SK-N-SH (cell line): ENCODE measurements at regions not wholly inside any gene's neighbourhood (a gene's known extent, or its start where the extent isn't known, plus 50 kb on each side); places are given as distances from the start of the nearest gene placed in this dataset.

Experiments
- CTCF ChIA-PET: fragments of 300-600, 350-600 bp; formaldehyde crosslinking; extraction: SDS; loops from one replicate; lab custom pipeline; 2021; lab: Yijun Ruan, JAX
- POLR2A ChIA-PET: fragments of 350-600 bp; sonication (Branson Sonifier 250); formaldehyde crosslinking; extraction: SDS; loops from one replicate; lab custom pipeline; 2020; ENCODE audit warnings: antibody characterized with exemption, inconsistent platforms; lab: Yijun Ruan, JAX
- DNase-seq: peaks from one replicate; pipeline ENCODE4 v3.0.0; 2012
- H2AFZ ChIP-seq: fragments of 200-600 bp; sonication (generic); 2 replicates; pipeline ENCODE4 v1.8.1; 2016; ENCODE audit warnings: antibody characterized with exemption, mild to moderate bottlenecking, low read depth
- H3F3A ChIP-seq: fragments of 200-600 bp; sonication (generic); replicated peaks from 2 replicates; pipeline ENCODE3; 2016; ENCODE audit warnings: antibody characterized with exemption, mild to moderate bottlenecking; ENCODE audit not compliant: insufficient read depth
- H3K27ac ChIP-seq, 2 experiments: fragments of 200-500 bp in 1 of 2; fragments of 200-600 bp in 1 of 2; sonication (Bioruptor generic) in 1 of 2; sonication (generic), shearing (Covaris generic) in 1 of 2; 2 replicates each; pipeline versions ENCODE4 v1.5.1 to v1.6.1; 2014 to 2016; ENCODE audit warnings: low read depth in 2 of 2, inconsistent platforms in 1 of 2, low read length in 1 of 2, mild to moderate bottlenecking in 1 of 2, mixed read lengths in 1 of 2
- H3K27me3 ChIP-seq: fragments of 200-600 bp; sonication (generic), shearing (Covaris generic); 2 replicates; pipeline ENCODE4 v1.6.1; 2016; ENCODE audit warnings: mixed run types; ENCODE audit not compliant: insufficient read depth
- H3K36me3 ChIP-seq, 2 experiments: fragments of 200-500 bp in 1 of 2; fragments of 200-600 bp in 1 of 2; sonication (Bioruptor generic) in 1 of 2; sonication (generic) in 1 of 2; replicated peaks in 1 of 2; 2 replicates each; pipeline versions ENCODE3 to v1.5.1; 2014 to 2016; ENCODE audit warnings: low read length in 1 of 2, mild to moderate bottlenecking in 1 of 2; ENCODE audit not compliant: insufficient read depth in 2 of 2, control insufficient read depth in 1 of 2
- H3K4me1 ChIP-seq, 2 experiments: fragments of 200-500 bp in 1 of 2; fragments of 200-600 bp in 1 of 2; sonication (Bioruptor generic) in 1 of 2; sonication (generic), shearing (Covaris generic) in 1 of 2; 2 replicates each; pipeline versions ENCODE4 v1.5.1 to v1.6.1; 2014 to 2016; ENCODE audit warnings: low read depth in 1 of 2, low read length in 1 of 2, mixed run types in 1 of 2; ENCODE audit not compliant: insufficient read depth in 2 of 2, control insufficient read depth in 1 of 2
- H3K4me2 ChIP-seq: fragments of 200-600 bp; sonication (generic), shearing (Covaris generic); 2 replicates; pipeline ENCODE4 v1.6.1; 2017; ENCODE audit warnings: mixed run types
- H3K4me3 ChIP-seq, 2 experiments: fragments of 200-500 bp in 1 of 2; fragments of 200-600 bp in 1 of 2; sonication (Bioruptor generic) in 1 of 2; sonication (generic), shearing (Covaris generic) in 1 of 2; 2 replicates each; pipeline versions ENCODE4 v1.5.1 to v1.8.1; 2014 to 2016; ENCODE audit warnings: low read depth in 2 of 2, inconsistent platforms in 1 of 2, low read length in 1 of 2, mild to moderate bottlenecking in 1 of 2, mixed read lengths in 1 of 2, moderate library complexity in 1 of 2
- H3K79me2 ChIP-seq: fragments of 200-600 bp; sonication (generic); 2 replicates; pipeline ENCODE4 v1.8.1; 2017; ENCODE audit warnings: mild to moderate bottlenecking; ENCODE audit not compliant: insufficient read depth
- H3K9ac ChIP-seq: fragments of 200-600 bp; sonication (generic); 2 replicates; pipeline ENCODE4 v1.6.1; 2017; ENCODE audit warnings: mixed run types
- H3K9me2 ChIP-seq: fragments of 200-600 bp; sonication (generic); 2 replicates; pipeline ENCODE4 v1.6.1; 2017; ENCODE audit warnings: mixed run types
- H3K9me3 ChIP-seq: fragments of 200-600 bp; sonication (generic); 2 replicates; pipeline ENCODE4 v1.6.1; 2017; ENCODE audit warnings: mixed run types, mild to moderate bottlenecking, moderate library complexity
- H4K20me1 ChIP-seq: fragments of 200-600 bp; sonication (generic); 2 replicates; pipeline ENCODE4 v1.6.1; 2017; ENCODE audit warnings: mild to moderate bottlenecking, mixed run types; ENCODE audit not compliant: insufficient read depth
- CHD2 ChIP-seq: fragments of 150-350 bp; IDR thresholded peaks from 2 replicates; pipeline ENCODE4 v1.6.1; 2018; ENCODE audit warnings: low read length; ENCODE audit not compliant: partially characterized antibody
- MXI1 ChIP-seq: IDR thresholded peaks from 2 replicates; pipeline ENCODE4 v1.6.1; 2012; ENCODE audit warnings: mild to moderate bottlenecking, low read depth, low read length, improper control_type of control experiment
- RCOR1 ChIP-seq: fragments of 150-350 bp; IDR thresholded peaks from 2 replicates; pipeline ENCODE4 v1.6.1; 2017; ENCODE audit warnings: antibody characterized with exemption, low read length
- RXRA ChIP-seq: IDR thresholded peaks from 2 replicates; pipeline ENCODE4 v1.4.0; 2012; ENCODE audit warnings: low read depth, mild to moderate bottlenecking, borderline replicate concordance
- SIN3A ChIP-seq: IDR thresholded peaks from 2 replicates; pipeline ENCODE4 v1.6.1; 2012; ENCODE audit warnings: low read depth, mild to moderate bottlenecking, low read length, moderate library complexity, borderline replicate concordance
- WGBS: methylation state at CpG from one replicate; pipeline ENCODE4 v1.1.6; 2017; ENCODE audit warnings: low lambda C conversion rate; 5-methylcytosine and 5-hydroxymethylcytosine counted together
- TF ChIP-seq, protein P1 (sequence below): IDR thresholded peaks from 2 replicates; pipeline ENCODE4 v1.6.1; 2012; ENCODE audit warnings: mild to moderate bottlenecking, low read depth, low read length, moderate library complexity
- TF ChIP-seq, protein P2 (sequence below): IDR thresholded peaks from 2 replicates; pipeline ENCODE4 v1.4.0; 2012; ENCODE audit warnings: low read depth, borderline replicate concordance
- TF ChIP-seq, protein P3 (sequence below): fragments of 150-350 bp; IDR thresholded peaks from 2 replicates; pipeline ENCODE4 v1.6.1; 2017; ENCODE audit warnings: antibody characterized with exemption, low read length, low read depth, borderline replicate concordance
- TF ChIP-seq, protein P4 (sequence below): IDR thresholded peaks from 2 replicates; pipeline ENCODE4; 2012

DNA sequence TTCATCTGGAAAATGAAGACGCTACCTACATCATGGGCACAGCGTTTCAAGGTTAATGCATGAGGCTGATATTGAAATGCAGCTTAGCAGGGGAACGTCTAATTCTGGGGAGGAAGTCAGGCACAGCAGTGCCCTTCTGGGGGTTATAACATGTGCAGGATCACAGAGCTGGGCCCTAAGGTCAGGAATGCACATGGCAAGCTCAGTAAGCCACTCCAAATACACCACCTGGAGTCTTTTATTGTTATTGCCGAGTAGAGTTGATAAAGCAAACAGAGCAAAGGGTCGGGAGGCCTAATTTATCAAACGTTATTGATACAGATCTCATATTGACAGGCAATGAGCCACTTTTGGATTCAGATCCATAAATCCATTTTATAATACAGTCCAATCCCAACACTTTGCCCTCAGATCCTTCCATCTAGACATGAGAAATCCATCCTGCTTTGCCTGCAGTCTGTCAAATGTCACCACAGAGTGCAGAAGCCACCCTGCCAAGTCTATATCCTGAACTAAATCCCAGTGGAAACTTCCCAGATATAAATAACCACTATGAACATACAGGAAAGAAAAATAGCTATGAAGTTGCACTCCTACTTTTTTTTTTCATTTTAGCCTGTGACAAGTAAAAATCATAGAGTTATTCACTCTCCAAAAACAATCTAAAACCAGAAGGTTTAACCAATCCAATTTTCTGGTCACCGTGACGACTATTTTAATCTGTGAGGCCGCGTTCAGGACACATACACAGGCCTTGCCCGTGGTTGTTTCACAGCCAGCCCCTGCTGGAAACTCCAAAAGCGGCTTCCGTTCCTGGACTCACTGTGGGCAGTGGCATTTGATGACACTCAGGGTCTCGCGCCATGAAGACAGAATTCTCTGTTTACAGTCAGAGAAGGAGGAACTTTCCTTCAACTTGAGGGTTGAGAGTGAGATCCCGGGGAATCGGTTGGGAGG, 335.4 kb downstream of the DHX15 start:
- H3K79me2 ChIP-seq: no peaks in the 10 kb centered on the region
- H3K9ac ChIP-seq: no peak overlapping the region
- 23% methylated on average over 17 of the region's 17 CpGs for WGBS
- H3K27me3 ChIP-seq: no peaks in the 10 kb centered on the region; the same call in 1 of the 2 replicates
- no peaks in the 10 kb centered on the region for H3K4me1 ChIP-seq
- no peak overlapping the region for H2AFZ ChIP-seq
- POLR2A ChIA-PET: no interaction called here
- no peaks in the 10 kb centered on the region for H3K9me3 ChIP-seq
- no peaks in the 10 kb centered on the region for H4K20me1 ChIP-seq
- H3K27ac ChIP-seq: no peak overlapping the region
- no peak for DNase-seq
- H3K4me3 ChIP-seq: no peak overlapping the region
- no peaks in the 10 kb centered on the region for H3K9me2 ChIP-seq
- no peaks in the 10 kb centered on the region for H3F3A ChIP-seq
- no peak overlapping the region for H3K4me2 ChIP-seq
- CTCF ChIA-PET: no interaction called here
- no peaks in the 10 kb centered on the region for H3K36me3 ChIP-seq
- TF ChIP-seq CHD2 (no peak), MXI1 (no peak), RCOR1 (no peak), SIN3A (no peak), RXRA (no peak)
- TF ChIP-seq, protein P1, sequence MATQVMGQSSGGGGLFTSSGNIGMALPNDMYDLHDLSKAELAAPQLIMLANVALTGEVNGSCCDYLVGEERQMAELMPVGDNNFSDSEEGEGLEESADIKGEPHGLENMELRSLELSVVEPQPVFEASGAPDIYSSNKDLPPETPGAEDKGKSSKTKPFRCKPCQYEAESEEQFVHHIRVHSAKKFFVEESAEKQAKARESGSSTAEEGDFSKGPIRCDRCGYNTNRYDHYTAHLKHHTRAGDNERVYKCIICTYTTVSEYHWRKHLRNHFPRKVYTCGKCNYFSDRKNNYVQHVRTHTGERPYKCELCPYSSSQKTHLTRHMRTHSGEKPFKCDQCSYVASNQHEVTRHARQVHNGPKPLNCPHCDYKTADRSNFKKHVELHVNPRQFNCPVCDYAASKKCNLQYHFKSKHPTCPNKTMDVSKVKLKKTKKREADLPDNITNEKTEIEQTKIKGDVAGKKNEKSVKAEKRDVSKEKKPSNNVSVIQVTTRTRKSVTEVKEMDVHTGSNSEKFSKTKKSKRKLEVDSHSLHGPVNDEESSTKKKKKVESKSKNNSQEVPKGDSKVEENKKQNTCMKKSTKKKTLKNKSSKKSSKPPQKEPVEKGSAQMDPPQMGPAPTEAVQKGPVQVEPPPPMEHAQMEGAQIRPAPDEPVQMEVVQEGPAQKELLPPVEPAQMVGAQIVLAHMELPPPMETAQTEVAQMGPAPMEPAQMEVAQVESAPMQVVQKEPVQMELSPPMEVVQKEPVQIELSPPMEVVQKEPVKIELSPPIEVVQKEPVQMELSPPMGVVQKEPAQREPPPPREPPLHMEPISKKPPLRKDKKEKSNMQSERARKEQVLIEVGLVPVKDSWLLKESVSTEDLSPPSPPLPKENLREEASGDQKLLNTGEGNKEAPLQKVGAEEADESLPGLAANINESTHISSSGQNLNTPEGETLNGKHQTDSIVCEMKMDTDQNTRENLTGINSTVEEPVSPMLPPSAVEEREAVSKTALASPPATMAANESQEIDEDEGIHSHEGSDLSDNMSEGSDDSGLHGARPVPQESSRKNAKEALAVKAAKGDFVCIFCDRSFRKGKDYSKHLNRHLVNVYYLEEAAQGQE: no peak
- TF ChIP-seq, protein P2, sequence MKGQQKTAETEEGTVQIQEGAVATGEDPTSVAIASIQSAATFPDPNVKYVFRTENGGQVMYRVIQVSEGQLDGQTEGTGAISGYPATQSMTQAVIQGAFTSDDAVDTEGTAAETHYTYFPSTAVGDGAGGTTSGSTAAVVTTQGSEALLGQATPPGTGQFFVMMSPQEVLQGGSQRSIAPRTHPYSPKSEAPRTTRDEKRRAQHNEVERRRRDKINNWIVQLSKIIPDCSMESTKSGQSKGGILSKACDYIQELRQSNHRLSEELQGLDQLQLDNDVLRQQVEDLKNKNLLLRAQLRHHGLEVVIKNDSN: no peak
- TF ChIP-seq, protein P3, sequence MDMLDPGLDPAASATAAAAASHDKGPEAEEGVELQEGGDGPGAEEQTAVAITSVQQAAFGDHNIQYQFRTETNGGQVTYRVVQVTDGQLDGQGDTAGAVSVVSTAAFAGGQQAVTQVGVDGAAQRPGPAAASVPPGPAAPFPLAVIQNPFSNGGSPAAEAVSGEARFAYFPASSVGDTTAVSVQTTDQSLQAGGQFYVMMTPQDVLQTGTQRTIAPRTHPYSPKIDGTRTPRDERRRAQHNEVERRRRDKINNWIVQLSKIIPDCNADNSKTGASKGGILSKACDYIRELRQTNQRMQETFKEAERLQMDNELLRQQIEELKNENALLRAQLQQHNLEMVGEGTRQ: no peak
- TF ChIP-seq, protein P4, sequence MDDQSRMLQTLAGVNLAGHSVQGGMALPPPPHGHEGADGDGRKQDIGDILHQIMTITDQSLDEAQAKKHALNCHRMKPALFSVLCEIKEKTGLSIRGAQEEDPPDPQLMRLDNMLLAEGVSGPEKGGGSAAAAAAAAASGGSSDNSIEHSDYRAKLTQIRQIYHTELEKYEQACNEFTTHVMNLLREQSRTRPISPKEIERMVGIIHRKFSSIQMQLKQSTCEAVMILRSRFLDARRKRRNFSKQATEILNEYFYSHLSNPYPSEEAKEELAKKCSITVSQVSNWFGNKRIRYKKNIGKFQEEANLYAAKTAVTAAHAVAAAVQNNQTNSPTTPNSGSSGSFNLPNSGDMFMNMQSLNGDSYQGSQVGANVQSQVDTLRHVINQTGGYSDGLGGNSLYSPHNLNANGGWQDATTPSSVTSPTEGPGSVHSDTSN: no peak
